MCF 10A (cell line): ENCODE measurements at regions not wholly inside any gene's neighbourhood (a gene's known extent, or its start where the extent isn't known, plus 50 kb on each side); places are given as distances from the start of the nearest gene placed in this dataset.

Experiments
- BruUV-seq: library from RNA; stranded (reverse); fragments of 400-500 nt; replicated peaks from 2 replicates; lab custom pipeline; 2021; lab: Mats Ljungman, UMichigan
- CTCF ChIA-PET: fragments of 300-600 bp; sonication (Branson Sonifier 250); formaldehyde crosslinking; extraction: SDS; loops from one replicate; lab custom pipeline; 2021; ENCODE audit warnings: antibody characterized with exemption, inconsistent platforms; lab: Yijun Ruan, JAX
- POLR2A ChIA-PET: fragments of 300-600, 350-650 bp; sonication (Branson Sonifier 250); formaldehyde crosslinking; extraction: SDS; loops from one replicate; lab custom pipeline; 2020; ENCODE audit warnings: antibody characterized with exemption, inconsistent platforms; lab: Yijun Ruan, JAX
- DNase-seq: peaks from one replicate; pipeline ENCODE4 v3.0.0-alpha.2; 2018; ENCODE audit not compliant: unreplicated experiment
- H3K27ac Mint-ChIP-seq: one replicate; pipeline ENCODE4 v1.8.0; 2022; ENCODE audit warnings: mild to moderate bottlenecking, low read depth, mixed read lengths; ENCODE audit not compliant: unreplicated experiment
- H3K27me3 Mint-ChIP-seq: one replicate; pipeline ENCODE4 v1.8.0; 2022; ENCODE audit warnings: mixed read lengths; ENCODE audit not compliant: insufficient read depth, unreplicated experiment
- H3K36me3 Mint-ChIP-seq: one replicate; pipeline ENCODE4 v1.8.0; 2022; ENCODE audit warnings: mild to moderate bottlenecking, moderate library complexity, mixed read lengths; ENCODE audit not compliant: insufficient read depth, unreplicated experiment
- H3K4me1 Mint-ChIP-seq: one replicate; pipeline ENCODE4 v1.8.0; 2022; ENCODE audit warnings: mixed read lengths; ENCODE audit not compliant: insufficient read depth, unreplicated experiment
- H3K4me3 Mint-ChIP-seq: one replicate; pipeline ENCODE4 v1.8.0; 2022; ENCODE audit warnings: mild to moderate bottlenecking, moderate library complexity, mixed read lengths; ENCODE audit not compliant: unreplicated experiment
- H3K9me3 Mint-ChIP-seq: one replicate; pipeline ENCODE4 v1.8.0; 2022; ENCODE audit warnings: mixed read lengths; ENCODE audit not compliant: unreplicated experiment
- intact Hi-C: fragments of 100-400 bp; cut with micrococcal nuclease; formaldehyde crosslinking; loops from 2 replicates; pipeline ENCODE4 v1.14.1; 2022
- TF ChIP-seq, protein P1 (sequence below): fragments of 200-600 bp; IDR thresholded peaks from one replicate; pipeline ENCODE4 v1.8.0; 2022; ENCODE audit warnings: antibody characterized with exemption, mild to moderate bottlenecking; ENCODE audit not compliant: unreplicated experiment

DNA sequence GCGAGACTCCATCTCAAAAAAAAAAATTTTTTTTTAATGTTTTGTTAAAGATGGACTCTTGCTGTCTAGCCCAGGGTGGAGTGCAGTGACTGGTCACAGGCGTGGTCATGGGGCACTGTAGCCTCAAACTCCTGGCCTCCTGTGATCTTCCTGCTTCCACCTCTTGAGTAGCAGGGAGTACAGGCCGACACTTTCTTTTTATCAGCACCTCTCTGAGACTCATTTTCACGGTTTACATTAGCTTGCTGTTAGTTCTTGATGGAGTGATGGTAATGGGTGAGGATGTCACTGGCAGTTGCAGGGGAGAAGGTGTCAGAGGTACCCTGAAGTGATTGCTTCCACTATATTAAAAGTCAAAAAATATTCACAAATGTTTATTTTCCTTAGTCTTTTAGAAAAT lies 95.3 kb upstream of the MTPN start:
- Mint-ChIP-seq H3K4me3 (no peak overlapping the region), H3K27ac (no peak overlapping the region), H3K9me3 (no peaks in the 10 kb centered on the region), H3K36me3 (no peaks in the 10 kb centered on the region), H3K4me1 (no peaks in the 10 kb centered on the region), H3K27me3 (peaks cover 17% of the 10 kb centered on the region)
- TF ChIP-seq, protein P1, sequence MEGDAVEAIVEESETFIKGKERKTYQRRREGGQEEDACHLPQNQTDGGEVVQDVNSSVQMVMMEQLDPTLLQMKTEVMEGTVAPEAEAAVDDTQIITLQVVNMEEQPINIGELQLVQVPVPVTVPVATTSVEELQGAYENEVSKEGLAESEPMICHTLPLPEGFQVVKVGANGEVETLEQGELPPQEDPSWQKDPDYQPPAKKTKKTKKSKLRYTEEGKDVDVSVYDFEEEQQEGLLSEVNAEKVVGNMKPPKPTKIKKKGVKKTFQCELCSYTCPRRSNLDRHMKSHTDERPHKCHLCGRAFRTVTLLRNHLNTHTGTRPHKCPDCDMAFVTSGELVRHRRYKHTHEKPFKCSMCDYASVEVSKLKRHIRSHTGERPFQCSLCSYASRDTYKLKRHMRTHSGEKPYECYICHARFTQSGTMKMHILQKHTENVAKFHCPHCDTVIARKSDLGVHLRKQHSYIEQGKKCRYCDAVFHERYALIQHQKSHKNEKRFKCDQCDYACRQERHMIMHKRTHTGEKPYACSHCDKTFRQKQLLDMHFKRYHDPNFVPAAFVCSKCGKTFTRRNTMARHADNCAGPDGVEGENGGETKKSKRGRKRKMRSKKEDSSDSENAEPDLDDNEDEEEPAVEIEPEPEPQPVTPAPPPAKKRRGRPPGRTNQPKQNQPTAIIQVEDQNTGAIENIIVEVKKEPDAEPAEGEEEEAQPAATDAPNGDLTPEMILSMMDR: no peak
- no TSS peak for BruUV-seq
- POLR2A ChIA-PET: no interaction called here
- intact Hi-C loops: no loop called here
- no peak for DNase-seq
- CTCF ChIA-PET: interaction anchor here (0.6 kb wide), 1 partner anchor 8 kb away, joined by 3 read pairs; no protein-coding TSS in a partner anchor

DNA sequence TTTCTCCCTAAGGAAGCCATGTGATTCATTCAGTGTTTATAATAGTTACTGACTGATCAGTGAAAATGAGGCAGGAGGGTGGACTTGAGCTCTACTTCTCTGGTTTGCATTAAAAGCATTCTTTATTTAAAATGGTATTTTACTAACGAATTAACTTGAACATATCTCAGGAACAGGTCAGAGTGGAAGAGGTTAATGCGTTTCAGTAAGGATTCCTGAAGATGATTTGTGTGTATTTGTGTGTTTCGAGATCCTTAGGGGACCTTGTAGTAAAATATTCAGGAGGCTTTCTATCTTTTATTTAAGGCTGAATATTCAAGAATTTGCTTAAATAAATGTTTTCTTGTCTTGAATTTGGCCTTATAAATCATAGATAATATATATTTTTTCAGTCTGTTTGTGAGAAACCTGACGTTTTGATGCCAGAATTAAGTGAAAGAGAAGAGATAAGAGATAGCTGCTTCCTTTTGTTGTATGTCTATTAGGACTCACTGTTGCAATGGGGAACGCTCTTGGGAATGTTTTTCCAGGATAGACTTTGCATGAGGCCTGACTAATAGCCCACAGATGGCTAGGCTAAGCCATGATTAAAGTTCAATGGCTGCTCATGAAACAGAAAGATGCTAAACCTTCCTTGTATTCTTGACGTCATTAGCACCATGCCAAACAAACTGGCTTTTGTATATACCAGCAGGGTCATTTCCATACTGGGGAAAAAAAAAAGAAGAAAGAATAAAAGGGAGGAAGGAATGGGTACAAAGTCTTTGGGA lies 93.8 kb upstream of the MTPN start:
- H3K36me3 Mint-ChIP-seq: no peaks in the 10 kb centered on the region
- no peaks in the 10 kb centered on the region for H3K4me1 Mint-ChIP-seq
- H3K27ac Mint-ChIP-seq: no peak overlapping the region
- TF ChIP-seq, protein P1: no peak
- POLR2A ChIA-PET: no interaction called here
- BruUV-seq: no TSS peak
- DNase-seq: no peak
- H3K4me3 Mint-ChIP-seq: no peak overlapping the region
- CTCF ChIA-PET: no interaction called here
- H3K27me3 Mint-ChIP-seq: peaks cover 17% of the 10 kb centered on the region
- intact Hi-C loops: no loop called here
- H3K9me3 Mint-ChIP-seq: no peaks in the 10 kb centered on the region

DNA sequence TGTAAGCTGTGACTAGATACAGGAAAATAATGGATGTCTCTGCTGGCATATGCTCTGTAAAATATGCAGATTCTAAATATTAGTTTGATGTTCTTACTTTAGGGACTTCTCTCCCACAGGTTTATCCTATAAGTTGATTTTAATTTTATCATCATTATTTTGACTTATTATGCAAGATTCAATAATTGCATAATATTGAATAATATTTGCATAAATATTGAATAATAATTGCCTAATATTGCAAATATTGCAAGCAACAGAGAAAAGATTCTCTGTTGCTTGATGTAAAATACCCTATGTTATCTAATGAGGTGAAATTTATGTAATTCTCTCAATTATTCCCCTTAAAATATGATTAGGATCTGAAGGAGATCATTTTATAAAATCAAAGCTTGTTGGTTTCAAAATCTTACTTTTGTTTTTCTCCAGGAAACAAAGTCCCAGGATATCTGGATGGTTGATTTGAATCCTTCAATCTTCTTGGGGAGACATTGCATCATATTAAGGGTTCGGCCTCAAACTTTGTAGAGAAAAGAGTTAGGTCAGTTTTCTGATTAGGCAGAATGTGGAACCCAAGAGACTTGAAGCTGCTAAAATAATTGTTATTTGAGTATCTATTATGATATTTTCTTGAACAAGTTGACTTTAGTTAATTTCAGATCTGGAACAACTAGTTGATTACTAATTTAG lies 92.8 kb upstream of the MTPN start:
- Mint-ChIP-seq H3K27me3 (peaks cover 19% of the 10 kb centered on the region), H3K27ac (no peak overlapping the region), H3K9me3 (no peaks in the 10 kb centered on the region), H3K4me3 (no peak overlapping the region), H3K36me3 (no peaks in the 10 kb centered on the region), H3K4me1 (no peaks in the 10 kb centered on the region)
- ChIA-PET CTCF (no interaction called here), POLR2A (no interaction called here)
- intact Hi-C loops: no loop called here
- no TSS peak for BruUV-seq
- TF ChIP-seq, protein P1: no peak
- no peak for DNase-seq

DNA sequence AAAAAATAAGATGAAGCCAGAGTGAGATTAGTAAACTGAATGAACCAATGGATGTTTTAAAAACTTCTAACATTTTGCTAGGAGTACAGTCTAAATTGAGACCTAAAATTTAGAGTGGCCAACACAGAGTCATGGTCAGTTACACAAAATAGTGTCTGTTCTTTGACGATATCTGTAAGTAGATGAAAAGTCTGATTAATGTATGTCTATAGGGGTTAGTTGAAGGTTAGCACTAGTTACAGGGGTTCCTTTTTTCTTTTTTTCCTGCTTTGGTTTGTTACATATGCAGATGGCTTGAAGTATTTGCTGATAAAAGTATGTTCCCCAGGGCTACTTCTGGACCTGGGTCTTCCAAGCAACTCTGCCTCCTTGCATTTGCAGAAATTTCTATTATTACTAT lies 90.1 kb upstream of the MTPN start:
- Mint-ChIP-seq H3K27ac (no peak overlapping the region), H3K36me3 (no peaks in the 10 kb centered on the region), H3K4me1 (no peaks in the 10 kb centered on the region), H3K27me3 (peaks cover 29% of the 10 kb centered on the region), H3K9me3 (no peaks in the 10 kb centered on the region), H3K4me3 (no peak overlapping the region)
- intact Hi-C loops: no loop called here
- no TSS peak for BruUV-seq
- DNase-seq: no peak
- ChIA-PET POLR2A (no interaction called here), CTCF (no interaction called here)
- TF ChIP-seq, protein P1: no peak
